Right atrium auricular region (tissue), 2 donors: ENCODE measurements at regions not wholly inside any gene's neighbourhood (a gene's known extent, or its start where the extent isn't known, plus 50 kb on each side); places are given as distances from the start of the nearest gene placed in this dataset.

Experiments
- DNase-seq: peaks from one replicate; pipeline ENCODE4 v3.0.0-alpha.2; 2019; ENCODE audit warnings: low spot score
- H3K27ac ChIP-seq, 2 donors: fragments of 200-600 bp; sonication (generic); 1 replicate in 1 of 2; 2 replicates in 1 of 2; pipeline ENCODE4 v1.5.1; 2016 to 2019
- H3K27me3 ChIP-seq, 2 donors: fragments of 200-600 bp; sonication (generic); one replicate each; pipeline versions ENCODE4 v1.5.1 to v1.6.0; 2017 to 2019
- H3K36me3 ChIP-seq: fragments of 200-600 bp; sonication (generic); one replicate; pipeline ENCODE4 v1.5.1; 2016
- H3K4me1 ChIP-seq, 2 donors: fragments of 200-600 bp; sonication (generic); one replicate each; pipeline versions ENCODE4 v1.5.1 to v1.6.0; 2017 to 2019
- H3K4me3 ChIP-seq, 2 donors: fragments of 200-600 bp; sonication (generic); 1 replicate in 1 of 2; 2 replicates in 1 of 2; pipeline ENCODE4 v1.5.1; 2017 to 2019; ENCODE audit warnings: mild to moderate bottlenecking in 1 of 2, moderate library complexity in 1 of 2
- H3K9me3 ChIP-seq, 2 donors: fragments of 200-600 bp; sonication (generic); one replicate each; pipeline ENCODE4 v1.5.1; 2019
- TF ChIP-seq, protein P1 (sequence below), 2 donors: fragments of 200-600 bp; sonication (generic); IDR thresholded peaks; one replicate each; pipeline ENCODE4 v1.5.1; 2019; ENCODE audit warnings: antibody characterized with exemption in 2 of 2

DNA sequence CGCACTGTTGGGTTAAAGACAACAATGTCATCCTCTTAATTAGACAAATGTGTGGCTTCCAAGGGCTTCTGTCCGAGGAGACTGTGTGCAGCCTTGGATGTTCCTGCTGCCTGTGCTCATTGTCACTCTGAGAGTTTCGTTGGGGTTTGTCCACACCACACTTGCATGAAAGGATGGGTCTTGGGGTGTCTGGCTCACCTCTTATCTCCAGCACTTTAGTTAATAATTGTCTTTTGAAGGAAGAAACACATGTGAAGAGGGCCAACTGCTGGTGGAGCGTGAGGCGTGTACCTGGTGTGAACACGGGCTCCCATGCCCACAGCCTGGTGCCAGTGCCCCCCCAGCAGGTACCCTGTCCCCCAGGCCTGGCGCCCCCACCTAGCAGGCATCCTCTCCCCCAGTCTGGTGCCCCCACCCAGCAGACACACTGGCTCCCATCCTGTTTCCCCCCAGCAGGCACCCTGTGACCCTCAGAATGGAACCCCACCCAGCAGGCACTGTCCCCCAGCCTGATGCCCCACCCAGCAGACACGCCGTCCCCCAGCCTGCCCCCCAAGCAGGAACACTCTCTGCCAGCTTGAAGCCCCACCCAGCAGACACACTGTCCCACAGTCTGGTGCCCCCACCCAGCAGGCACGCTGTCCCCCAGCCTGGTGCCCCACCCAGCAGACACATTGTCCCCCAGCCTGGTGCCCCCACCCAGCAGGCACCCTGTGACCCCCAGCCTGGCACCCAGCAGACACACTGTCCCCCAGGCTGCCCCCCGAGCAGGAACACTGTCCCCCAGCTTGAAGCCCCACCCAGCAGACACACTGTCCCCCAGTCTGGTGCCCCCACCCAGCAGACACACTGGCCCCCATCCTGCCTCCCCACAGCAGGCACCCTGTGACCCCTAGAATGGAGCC lies 96.3 kb upstream of the TMEM18 start:
- H3K27ac ChIP-seq = no peak overlapping the region
- TF ChIP-seq, protein P1, sequence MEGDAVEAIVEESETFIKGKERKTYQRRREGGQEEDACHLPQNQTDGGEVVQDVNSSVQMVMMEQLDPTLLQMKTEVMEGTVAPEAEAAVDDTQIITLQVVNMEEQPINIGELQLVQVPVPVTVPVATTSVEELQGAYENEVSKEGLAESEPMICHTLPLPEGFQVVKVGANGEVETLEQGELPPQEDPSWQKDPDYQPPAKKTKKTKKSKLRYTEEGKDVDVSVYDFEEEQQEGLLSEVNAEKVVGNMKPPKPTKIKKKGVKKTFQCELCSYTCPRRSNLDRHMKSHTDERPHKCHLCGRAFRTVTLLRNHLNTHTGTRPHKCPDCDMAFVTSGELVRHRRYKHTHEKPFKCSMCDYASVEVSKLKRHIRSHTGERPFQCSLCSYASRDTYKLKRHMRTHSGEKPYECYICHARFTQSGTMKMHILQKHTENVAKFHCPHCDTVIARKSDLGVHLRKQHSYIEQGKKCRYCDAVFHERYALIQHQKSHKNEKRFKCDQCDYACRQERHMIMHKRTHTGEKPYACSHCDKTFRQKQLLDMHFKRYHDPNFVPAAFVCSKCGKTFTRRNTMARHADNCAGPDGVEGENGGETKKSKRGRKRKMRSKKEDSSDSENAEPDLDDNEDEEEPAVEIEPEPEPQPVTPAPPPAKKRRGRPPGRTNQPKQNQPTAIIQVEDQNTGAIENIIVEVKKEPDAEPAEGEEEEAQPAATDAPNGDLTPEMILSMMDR (IDR thresholded peaks at IDR 0.05) = no peak
- no peaks in the 10 kb centered on the region for H3K27me3 ChIP-seq
- no peak overlapping the region for H3K4me3 ChIP-seq
- no peak for DNase-seq
- no peaks in the 10 kb centered on the region for H3K9me3 ChIP-seq
- H3K4me1 ChIP-seq = no peaks in the 10 kb centered on the region
- no peaks in the 10 kb centered on the region for H3K36me3 ChIP-seq

DNA sequence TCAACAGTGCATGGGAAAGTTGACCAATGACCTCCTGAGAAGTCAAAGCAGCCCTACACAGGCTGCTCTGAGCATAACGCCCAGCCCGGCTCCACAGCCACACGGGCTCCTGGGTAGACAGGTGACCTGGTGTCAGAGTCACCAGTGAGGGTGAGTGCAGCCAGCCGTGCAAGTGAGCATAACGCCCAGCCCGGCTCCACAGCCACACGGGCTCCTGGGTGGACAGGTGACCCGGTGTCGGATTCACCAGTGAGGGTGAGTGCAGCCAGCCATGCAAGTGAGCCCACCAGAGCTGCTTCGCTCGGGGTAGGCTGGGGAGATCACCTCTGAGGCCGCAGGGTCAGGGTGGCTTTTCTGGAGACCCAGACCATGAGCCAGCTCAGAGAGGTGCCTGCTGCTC lies 94.3 kb upstream of the TMEM18 start:
- Histone ChIP-seq H3K4me1 (no peaks in the 10 kb centered on the region), H3K4me3 (no peak overlapping the region), H3K27ac (no peak overlapping the region), H3K27me3 (no peaks in the 10 kb centered on the region), H3K9me3 (no peaks in the 10 kb centered on the region), H3K36me3 (no peaks in the 10 kb centered on the region)
- DNase-seq = no peak
- TF ChIP-seq, protein P1 (IDR thresholded peaks at IDR 0.05) = no peak

DNA sequence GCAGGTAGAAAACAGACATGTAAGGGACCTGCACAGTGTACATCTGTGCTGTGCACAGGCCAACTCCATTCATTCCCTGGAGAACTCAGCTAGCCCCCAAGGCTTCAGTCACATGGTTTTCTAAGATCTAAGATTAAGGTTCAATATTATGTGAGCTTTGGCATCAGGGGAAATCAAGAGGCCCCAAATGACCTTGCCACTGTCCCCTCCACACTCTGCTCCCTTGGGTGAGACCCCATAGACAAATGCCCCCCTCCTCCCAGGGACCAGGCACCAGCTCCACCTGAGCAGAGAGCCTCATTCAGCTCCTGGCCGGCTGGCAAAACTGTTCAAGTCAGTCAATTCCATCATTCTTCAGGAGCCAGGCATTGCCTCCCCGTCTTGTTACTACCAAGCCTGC lies 93.6 kb upstream of the TMEM18 start:
- Histone ChIP-seq H3K4me3 (no peak overlapping the region), H3K36me3 (no peaks in the 10 kb centered on the region), H3K27ac (no peak overlapping the region), H3K27me3 (no peaks in the 10 kb centered on the region), H3K4me1 (no peaks in the 10 kb centered on the region), H3K9me3 (no peaks in the 10 kb centered on the region)
- TF ChIP-seq, protein P1 (IDR thresholded peaks at IDR 0.05) = no peak
- no peak for DNase-seq

GRCh38 chr2:769771-770170 lies 92.6 kb upstream of the TMEM18 start:
- Histone ChIP-seq H3K4me3 (no peak overlapping the region), H3K27me3 (no peaks in the 10 kb centered on the region)
- no peak for DNase-seq

DNA sequence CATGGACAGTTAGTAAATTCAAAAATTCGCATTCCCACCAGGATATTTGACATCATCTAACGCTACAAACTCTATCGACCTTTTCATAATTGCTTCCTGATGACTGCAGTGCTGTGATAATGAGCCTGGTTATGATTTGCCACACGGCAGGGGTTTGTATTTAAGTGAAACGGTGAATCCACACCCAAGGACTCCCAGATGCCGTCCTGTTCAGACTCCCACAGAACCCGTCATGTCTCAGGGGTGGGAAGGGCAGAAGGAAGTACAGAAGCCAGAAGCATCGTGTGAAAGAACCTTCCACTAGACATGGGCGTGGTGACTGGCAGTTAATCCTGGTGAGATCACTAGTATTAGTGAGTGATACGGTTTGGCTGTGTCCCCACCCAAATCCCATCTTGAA lies 91.2 kb upstream of the TMEM18 start:
- TF ChIP-seq, protein P1 (IDR thresholded peaks at IDR 0.05) = no peak
- Histone ChIP-seq H3K4me1 (no peaks in the 10 kb centered on the region), H3K9me3 (no peaks in the 10 kb centered on the region), H3K27ac (no peak overlapping the region), H3K4me3 (no peak overlapping the region), H3K36me3 (no peaks in the 10 kb centered on the region), H3K27me3 (no peaks in the 10 kb centered on the region)
- no peak for DNase-seq

More at GRCh38 chr2:769771-770170, 92.6 kb upstream of the TMEM18 start:
- no peak overlapping the region for H3K27ac ChIP-seq
- H3K4me1 ChIP-seq = no peaks in the 10 kb centered on the region
- no peaks in the 10 kb centered on the region for H3K36me3 ChIP-seq
- no peaks in the 10 kb centered on the region for H3K9me3 ChIP-seq
- TF ChIP-seq, protein P1 (IDR thresholded peaks at IDR 0.05) = no peak
